GM12878 (cell line): ENCODE measurements at regions not wholly inside any gene's neighbourhood (a gene's known extent, or its start where the extent isn't known, plus 50 kb on each side); places are given as distances from the start of the nearest gene placed in this dataset.
"Not testable (repeated sequence)": the region's sequence is repeated elsewhere in the genome, so short reads cannot be mapped to it uniquely, and the experiment has no call there.

Source experiments
- ATAC-seq: fragments of 200-7000 bp; cut with Tn5 transposase; 3 replicates; pipeline ENCODE4 v1.9.1; 2020; ENCODE audit warnings: mild to moderate bottlenecking, moderate library complexity
- BruUV-seq: library from RNA; stranded (reverse); fragments of 400-500 nt; replicated peaks from 2 replicates; lab custom pipeline; 2021; lab: Mats Ljungman, UMichigan
- CTCF ChIA-PET: fragments of 300-600 bp; sonication (Branson Sonifier 250); formaldehyde crosslinking; extraction: SDS; loops from one replicate; lab custom pipeline; 2021; ENCODE audit warnings: inconsistent platforms; lab: Yijun Ruan, JAX
- POLR2A ChIA-PET: fragments of 350-600 bp; formaldehyde crosslinking; extraction: SDS; loops from one replicate; lab custom pipeline; 2021; ENCODE audit warnings: inconsistent platforms; lab: Charles Lee
- RAD21 ChIA-PET: fragments of 300-600 bp; sonication (Branson Sonifier 250); formaldehyde crosslinking; loops from one replicate; lab custom pipeline; 2023; ENCODE audit warnings: antibody characterized with exemption; ENCODE audit not compliant: unreplicated experiment; lab: Charles Lee
- SMC1A ChIA-PET: fragments of 300-600 bp; sonication (Branson Sonifier 250); formaldehyde crosslinking; loops from one replicate; lab custom pipeline; 2023; ENCODE audit not compliant: unreplicated experiment, uncharacterized antibody; lab: Charles Lee
- DNase-seq: peaks from one replicate; pipeline ENCODE4 v3.0.0-alpha.2; 2011; ENCODE audit warnings: low read depth, low spot score
- FAIRE-seq: peaks from 3 replicates; lab custom pipeline; 2011; peaks lifted over from hg19 to GRCh38; lab: Jason Lieb, UNC
- H2AFZ ChIP-seq: 2 replicates; pipeline ENCODE4 v1.6.0; 2011; ENCODE audit warnings: low read depth, low read length, control low read depth; ENCODE audit not compliant: control insufficient read depth
- H3K27ac ChIP-seq: 2 replicates; pipeline ENCODE4 v1.5.1; 2011; ENCODE audit warnings: control low read depth; ENCODE audit not compliant: control insufficient read depth, insufficient read depth
- H3K27me3 ChIP-seq, 2 experiments: replicated peaks in 1 of 2; 2 replicates each; pipeline versions ENCODE4 v1.6.0 to v1.6.1; 2011; ENCODE audit warnings: low read length in 1 of 2; ENCODE audit not compliant: control insufficient read depth in 2 of 2, insufficient read depth in 2 of 2
- H3K36me3 ChIP-seq, 2 experiments: 2 replicates each; pipeline ENCODE4 v1.5.1; 2011; ENCODE audit warnings: low read length in 1 of 2; ENCODE audit not compliant: control insufficient read depth in 2 of 2, insufficient read depth in 2 of 2
- H3K4me1 ChIP-seq: 2 replicates; pipeline ENCODE4 v1.6.1; 2011; ENCODE audit warnings: mild to moderate bottlenecking, low read length, moderate library complexity, mixed read lengths; ENCODE audit not compliant: control insufficient read depth, insufficient read depth
- H3K4me2 ChIP-seq: 2 replicates; pipeline ENCODE4 v1.6.0; 2011; ENCODE audit warnings: control low read depth; ENCODE audit not compliant: control insufficient read depth, insufficient read depth
- H3K4me3 ChIP-seq: fragments of 200-600 bp; sonication (generic); 2 replicates; pipeline ENCODE4 v1.5.1; 2016
- H3K79me2 ChIP-seq: 2 replicates; pipeline ENCODE4 v1.6.0; 2011; ENCODE audit warnings: low read length; ENCODE audit not compliant: control insufficient read depth, insufficient read depth
- H3K9ac ChIP-seq: 2 replicates; pipeline ENCODE4 v1.8.0; 2011; ENCODE audit warnings: low read length, control low read depth, mixed read lengths; ENCODE audit not compliant: control insufficient read depth, insufficient read depth
- H3K9me3 ChIP-seq: replicated peaks from 3 replicates; pipeline ENCODE4 v1.5.1; 2011; ENCODE audit warnings: mild to moderate bottlenecking, low read length; ENCODE audit not compliant: control insufficient read depth, insufficient read depth
- H4K20me1 ChIP-seq: 2 replicates; pipeline ENCODE4 v1.6.0; 2011; ENCODE audit not compliant: control insufficient read depth, insufficient read depth
- IKZF2 ChIP-seq, 2 experiments: fragments of 450-650 bp; IDR thresholded peaks; 2 replicates each; pipeline ENCODE4 v1.6.1; 2017; ENCODE audit warnings: mild to moderate bottlenecking in 2 of 2, moderate library complexity in 2 of 2
- KDM1A ChIP-seq: fragments of 200-600 bp; sonication (generic); IDR thresholded peaks from 2 replicates; pipeline ENCODE4 v1.6.1; 2016; ENCODE audit warnings: borderline replicate concordance
- SMAD5 ChIP-seq: IDR thresholded peaks from 2 replicates; pipeline ENCODE4 v1.6.1; 2016; ENCODE audit warnings: antibody characterized with exemption, low read depth
- WGBS: methylation state at CpG from one replicate; pipeline ENCODE4 v1.1.6; 2016; ENCODE audit warnings: low lambda C conversion rate; ENCODE audit not compliant: insufficient replicate concordance, insufficient coverage; ENCODE audit errors: missing lambda C conversion rate; 5-methylcytosine and 5-hydroxymethylcytosine counted together
- in situ Hi-C: fragments of 300-500 bp; cut with MboI; formaldehyde crosslinking; loops from 9 replicates; pipeline ENCODE4 v1.14.3; 2018; ENCODE audit warnings: mixed read lengths
- intact Hi-C: fragments of 100-400 bp; cut with micrococcal nuclease; formaldehyde crosslinking; loops from one replicate; pipeline ENCODE4 v1.14.2; 2022; ENCODE audit not compliant: unreplicated experiment

- in situ Hi-C loops (no loop called here), intact Hi-C loops (no loop called here)
- SMC1A ChIA-PET = no interaction called here
- 0% methylated on average over 2 of the region's 2 CpGs for WGBS
- CTCF ChIA-PET = no interaction called here
- no peak overlapping the region for H3K4me2 ChIP-seq
- no peak overlapping the region for H3K27ac ChIP-seq
- no peaks in the 10 kb centered on the region for H3K4me1 ChIP-seq
- H3K4me3 ChIP-seq = no peak overlapping the region
- no peak overlapping the region for H2AFZ ChIP-seq
- POLR2A ChIA-PET = no interaction called here
- DNase-seq (no peak), FAIRE-seq (no peak), ATAC-seq (no peak)
- RAD21 ChIA-PET = no interaction called here
- no peaks in the 10 kb centered on the region for H3K27me3 ChIP-seq
- no peaks in the 10 kb centered on the region for H3K79me2 ChIP-seq
- no peaks in the 10 kb centered on the region for H4K20me1 ChIP-seq
- H3K36me3 ChIP-seq = no peaks in the 10 kb centered on the region
- BruUV-seq = no TSS peak
- TF ChIP-seq SMAD5 = no peak
- no peak for TF ChIP-seq KDM1A
- no peak for TF ChIP-seq IKZF2 (IDR thresholded peaks at IDR 0.05)
- TF ChIP-seq, all 136 proteins: peak for 0
- Histone ChIP-seq H3K9ac (no peak overlapping the region), H3K9me3 (no peaks in the 10 kb centered on the region)
Measured at GRCh38 chr7:10521306-10521705, 452.4 kb upstream of the PHF14 start.

- H3K9me3 ChIP-seq, H3K36me3 ChIP-seq, DNase-seq, CTCF ChIA-PET, H2AFZ ChIP-seq, H3K27me3 ChIP-seq, H4K20me1 ChIP-seq, RAD21 ChIA-PET, H3K4me3 ChIP-seq, FAIRE-seq, POLR2A ChIA-PET, H3K27ac ChIP-seq, ATAC-seq, H3K79me2 ChIP-seq, intact Hi-C loops, in situ Hi-C loops, SMC1A ChIA-PET, H3K4me2 ChIP-seq, BruUV-seq, H3K4me1 ChIP-seq, H3K9ac ChIP-seq: not testable (repeated sequence)
- WGBS = 32% methylated on average over 13 of the region's 13 CpGs
Measured at GRCh38 chr7:10533429-10533828, 440.2 kb upstream of the PHF14 start.
